MG63 (cell line): ENCODE measurements at regions not wholly inside any gene's neighbourhood (a gene's known extent, or its start where the extent isn't known, plus 50 kb on each side); places are given as distances from the start of the nearest gene placed in this dataset.
"Not testable (repeated sequence)": the region's sequence is repeated elsewhere in the genome, so short reads cannot be mapped to it uniquely, and the experiment has no call there.

ENCODE experiments used
- DNase-seq: peaks from one replicate; pipeline ENCODE4 v3.0.0-alpha.2; 2020
- H3K27me3 ChIP-seq: fragments of 250-450 bp; sonication (Bioruptor Pico); 2 replicates; pipeline ENCODE4 v1.5.1; 2020; ENCODE audit warnings: mild to moderate bottlenecking, moderate library complexity
- H3K36me3 ChIP-seq: fragments of 250-450 bp; sonication (Bioruptor Pico); 2 replicates; pipeline ENCODE4 v1.5.1; 2020; ENCODE audit warnings: mild to moderate bottlenecking, moderate library complexity
- H3K4me3 ChIP-seq: fragments of 250-450 bp; sonication (Bioruptor Pico); 2 replicates; pipeline ENCODE4 v1.5.1; 2020; ENCODE audit warnings: mild to moderate bottlenecking, moderate library complexity
- H3K9me3 ChIP-seq: fragments of 250-450 bp; sonication (Bioruptor Pico); 2 replicates; pipeline ENCODE4 v1.5.1; 2020; ENCODE audit warnings: mild to moderate bottlenecking, moderate library complexity

- DNase-seq, result no peak
- Histone ChIP-seq H3K9me3 (no peaks in the 10 kb centered on the region), H3K4me3 (no peak overlapping the region), H3K36me3 (no peaks in the 10 kb centered on the region), H3K27me3 (no peaks in the 10 kb centered on the region)
These were observed 153.7 kb upstream of the GK2 start for GRCh38 chr4:79561751-79562150.

GRCh38 chr4:79559398-79559797, 151.4 kb upstream of the GK2 start:
- not testable (repeated sequence) for H3K9me3 ChIP-seq, H3K27me3 ChIP-seq, DNase-seq

GRCh38 chr4:79552311-79552710, 144.3 kb upstream of the GK2 start:
- H3K27me3 ChIP-seq, result no peaks in the 10 kb centered on the region
- no peaks in the 10 kb centered on the region for H3K36me3 ChIP-seq
- H3K4me3 ChIP-seq, result no peak overlapping the region
- no peaks in the 10 kb centered on the region for H3K9me3 ChIP-seq
- DNase-seq, result no peak

More at GRCh38 chr4:79559398-79559797, 151.4 kb upstream of the GK2 start:
- not testable (repeated sequence) for H3K4me3 ChIP-seq, H3K36me3 ChIP-seq

- Histone ChIP-seq H3K36me3 (no peaks in the 10 kb centered on the region), H3K9me3 (no peaks in the 10 kb centered on the region), H3K27me3 (no peaks in the 10 kb centered on the region), H3K4me3 (no peak overlapping the region)
- no peak for DNase-seq
These were observed 143.5 kb upstream of the GK2 start for GRCh38 chr4:79551555-79551954.

- Histone ChIP-seq H3K27me3 (no peaks in the 10 kb centered on the region), H3K36me3 (no peaks in the 10 kb centered on the region), H3K4me3 (no peak overlapping the region), H3K9me3 (no peaks in the 10 kb centered on the region)
- no peak for DNase-seq
These were observed 139.8 kb upstream of the GK2 start for GRCh38 chr4:79547851-79548250.

- H3K9me3 ChIP-seq, H3K36me3 ChIP-seq, H3K27me3 ChIP-seq, H3K4me3 ChIP-seq: not testable (repeated sequence)
- DNase-seq, result peak; percentile 59
These were observed 137.3 kb upstream of the GK2 start for GRCh38 chr4:79545292-79545691.

GRCh38 chr4:79540143-79540542, 132.1 kb upstream of the GK2 start:
- Histone ChIP-seq H3K9me3 (no peaks in the 10 kb centered on the region), H3K27me3 (no peaks in the 10 kb centered on the region), H3K4me3 (no peak overlapping the region), H3K36me3 (no peaks in the 10 kb centered on the region)
- no peak for DNase-seq

- H3K27me3 ChIP-seq, result no peaks in the 10 kb centered on the region
- H3K9me3 ChIP-seq, result no peaks in the 10 kb centered on the region
- no peak for DNase-seq
- H3K36me3 ChIP-seq, result no peaks in the 10 kb centered on the region
- H3K4me3 ChIP-seq, result no peak overlapping the region
These were observed 127.5 kb upstream of the GK2 start for GRCh38 chr4:79535516-79535915.

GRCh38 chr4:79528241-79528706, 120.2 kb upstream of the GK2 start:
- no peaks in the 10 kb centered on the region for H3K27me3 ChIP-seq
- H3K4me3 ChIP-seq, result no peak overlapping the region
- peak; percentile 2 for DNase-seq
- no peaks in the 10 kb centered on the region for H3K9me3 ChIP-seq
- no peaks in the 10 kb centered on the region for H3K36me3 ChIP-seq

- no peak for DNase-seq
- no peaks in the 10 kb centered on the region for H3K9me3 ChIP-seq
- no peak overlapping the region for H3K4me3 ChIP-seq
- no peaks in the 10 kb centered on the region for H3K36me3 ChIP-seq
- H3K27me3 ChIP-seq, result no peaks in the 10 kb centered on the region
These were observed 118.9 kb upstream of the GK2 start for GRCh38 chr4:79526641-79527565.

- no peaks in the 10 kb centered on the region for H3K36me3 ChIP-seq
- no peaks in the 10 kb centered on the region for H3K9me3 ChIP-seq
- no peak for DNase-seq
These were observed 108.1 kb upstream of the GK2 start for GRCh38 chr4:79516114-79516513.

GRCh38 chr4:79514621-79515329, 106.7 kb upstream of the GK2 start:
- Histone ChIP-seq H3K9me3 (no peaks in the 10 kb centered on the region), H3K36me3 (no peaks in the 10 kb centered on the region), H3K4me3 (no peak overlapping the region), H3K27me3 (no peaks in the 10 kb centered on the region)
- no peak for DNase-seq

More at GRCh38 chr4:79516114-79516513, 108.1 kb upstream of the GK2 start:
- Histone ChIP-seq H3K27me3 (no peaks in the 10 kb centered on the region), H3K4me3 (no peak overlapping the region)

GRCh38 chr4:79513576-79513975, 105.5 kb upstream of the GK2 start:
- Histone ChIP-seq H3K36me3 (no peaks in the 10 kb centered on the region), H3K27me3 (no peaks in the 10 kb centered on the region), H3K4me3 (no peak overlapping the region), H3K9me3 (no peaks in the 10 kb centered on the region)
- DNase-seq, result no peak

GRCh38 chr4:79512363-79512762, 104.3 kb upstream of the GK2 start:
- Histone ChIP-seq H3K27me3 (no peaks in the 10 kb centered on the region), H3K36me3 (no peaks in the 10 kb centered on the region), H3K9me3 (no peaks in the 10 kb centered on the region), H3K4me3 (no peak overlapping the region)
- no peak for DNase-seq

- Histone ChIP-seq H3K4me3 (no peak overlapping the region), H3K36me3 (no peaks in the 10 kb centered on the region), H3K9me3 (no peaks in the 10 kb centered on the region), H3K27me3 (no peaks in the 10 kb centered on the region)
- DNase-seq, result no peak
These were observed 94.1 kb upstream of the GK2 start for GRCh38 chr4:79502081-79502480.

- no peak for DNase-seq
- no peaks in the 10 kb centered on the region for H3K27me3 ChIP-seq
These were observed 90.3 kb upstream of the GK2 start for GRCh38 chr4:79498282-79498681.

GRCh38 chr4:79497001-79497400, 89.0 kb upstream of the GK2 start:
- H3K4me3 ChIP-seq, result no peak overlapping the region
- no peaks in the 10 kb centered on the region for H3K9me3 ChIP-seq
- no peaks in the 10 kb centered on the region for H3K36me3 ChIP-seq
- H3K27me3 ChIP-seq, result no peaks in the 10 kb centered on the region
- no peak for DNase-seq

More at GRCh38 chr4:79498282-79498681, 90.3 kb upstream of the GK2 start:
- no peaks in the 10 kb centered on the region for H3K9me3 ChIP-seq
- H3K36me3 ChIP-seq, result no peaks in the 10 kb centered on the region
- no peak overlapping the region for H3K4me3 ChIP-seq

- Histone ChIP-seq H3K9me3 (no peaks in the 10 kb centered on the region), H3K36me3 (no peaks in the 10 kb centered on the region), H3K27me3 (no peaks in the 10 kb centered on the region), H3K4me3 (no peak overlapping the region)
- DNase-seq, result no peak
These were observed 87.4 kb upstream of the GK2 start for GRCh38 chr4:79495447-79495846.
